GM12878 (cell line): ENCODE measurements at regions not wholly inside any gene's neighbourhood (a gene's known extent, or its start where the extent isn't known, plus 50 kb on each side); places are given as distances from the start of the nearest gene placed in this dataset.
A peak's percentile ranks its signal among the peaks of the same experiment; 100 is the strongest.

Experiments
- BHLHE40 ChIP-seq, 2 experiments: fragments of 450-650 bp in 1 of 2; IDR thresholded peaks; 2 replicates each; pipeline ENCODE4 v1.6.1; 2011 to 2017; ENCODE audit warnings: low read depth in 2 of 2, borderline replicate concordance in 1 of 2, improper control_type of control experiment in 1 of 2, low read length in 1 of 2, mild to moderate bottlenecking in 1 of 2
- BMI1 ChIP-seq: fragments of 450-650 bp; IDR thresholded peaks from 2 replicates; pipeline ENCODE4 v1.6.1; 2016; ENCODE audit warnings: mild to moderate bottlenecking, moderate library complexity, borderline replicate concordance
- CBFB ChIP-seq: IDR thresholded peaks from 2 replicates; pipeline ENCODE4 v1.6.1; 2016; ENCODE audit warnings: antibody characterized with exemption, low read depth
- CEBPZ ChIP-seq: fragments of 150-350 bp; IDR thresholded peaks from 2 replicates; pipeline ENCODE4 v1.6.1; 2016; ENCODE audit warnings: low read depth, low read length
- CHD2 ChIP-seq: IDR thresholded peaks from 2 replicates; pipeline ENCODE4 v1.6.1; 2011; ENCODE audit warnings: low read depth, low read length, improper control_type of control experiment, borderline replicate concordance
- DPF2 ChIP-seq: fragments of 450-650 bp; IDR thresholded peaks from 2 replicates; pipeline ENCODE4 v1.6.1; 2017; ENCODE audit warnings: mild to moderate bottlenecking
- EP300 ChIP-seq, 2 experiments: fragments of 150-350 bp in 1 of 2; IDR thresholded peaks; 2 replicates each; pipeline ENCODE4 v1.6.1; 2011 to 2012; ENCODE audit warnings: low read depth in 2 of 2, low read length in 2 of 2, borderline replicate concordance in 1 of 2, improper control_type of control experiment in 1 of 2, inconsistent platforms in 1 of 2; ENCODE audit not compliant: control insufficient read depth in 1 of 2
- ETV6 ChIP-seq, 2 experiments: fragments of 450-650 bp in 1 of 2; IDR thresholded peaks in 1 of 2; conservative IDR thresholded peaks in 1 of 2; 2 replicates each; pipeline ENCODE4 v1.6.1; 2014; ENCODE audit warnings: antibody characterized with exemption in 1 of 2, borderline replicate concordance in 1 of 2, low read depth in 1 of 2, mild to moderate bottlenecking in 1 of 2, moderate library complexity in 1 of 2
- EZH2 ChIP-seq: IDR thresholded peaks from 2 replicates; pipeline ENCODE4 v1.6.1; 2012; ENCODE audit warnings: low read depth, mild to moderate bottlenecking, control low read depth, inconsistent platforms, low read length, borderline replicate concordance; ENCODE audit not compliant: control insufficient read depth
- FOXK2 ChIP-seq: fragments of 450-650 bp; IDR thresholded peaks from 2 replicates; pipeline ENCODE4 v1.6.1; 2017; ENCODE audit warnings: mild to moderate bottlenecking, moderate library complexity
- GABPA ChIP-seq: IDR thresholded peaks from 2 replicates; pipeline ENCODE4 v1.6.1; 2014; ENCODE audit warnings: antibody characterized with exemption, low read depth, mild to moderate bottlenecking, inconsistent platforms
- IKZF1 ChIP-seq: fragments of 450-650 bp; conservative IDR thresholded peaks from 2 replicates; pipeline ENCODE4 v1.6.1; 2017; ENCODE audit warnings: antibody characterized with exemption, mild to moderate bottlenecking
- KAT2A ChIP-seq: conservative IDR thresholded peaks from 2 replicates; pipeline ENCODE4 v1.6.1; 2011; ENCODE audit warnings: low read depth, low read length; ENCODE audit not compliant: control insufficient read depth
- MTA2 ChIP-seq: fragments of 450-650 bp; IDR thresholded peaks from 2 replicates; pipeline ENCODE4 v1.6.1; 2016; ENCODE audit warnings: low read depth, mild to moderate bottlenecking, moderate library complexity
- MXI1 ChIP-seq: fragments of 150-350 bp; IDR thresholded peaks from 2 replicates; pipeline ENCODE4 v1.6.1; 2011; ENCODE audit warnings: low read depth, mild to moderate bottlenecking, inconsistent platforms, low read length, improper control_type of control experiment
- NFIC ChIP-seq: IDR thresholded peaks from 2 replicates; pipeline ENCODE4 v1.6.1; 2012; ENCODE audit warnings: low read depth, mild to moderate bottlenecking, inconsistent platforms, low read length, moderate library complexity
- PAX5 ChIP-seq: IDR thresholded peaks from 2 replicates; pipeline ENCODE4 v1.6.1; 2011; ENCODE audit warnings: low read depth, low read length, borderline replicate concordance
- POLR2AphosphoS5 ChIP-seq: IDR thresholded peaks from 2 replicates; pipeline ENCODE4 v1.6.1; 2011; ENCODE audit warnings: mild to moderate bottlenecking, low read length, inconsistent platforms
- RUNX3 ChIP-seq: IDR thresholded peaks from 2 replicates; pipeline ENCODE4 v1.6.1; 2012; ENCODE audit warnings: low read length, inconsistent platforms
- SIX5 ChIP-seq: IDR thresholded peaks from 2 replicates; pipeline ENCODE4 v1.6.1; 2011; ENCODE audit warnings: mild to moderate bottlenecking, low read depth, low read length, moderate library complexity; ENCODE audit not compliant: severe bottlenecking
- SMC3 ChIP-seq: IDR thresholded peaks from 2 replicates; pipeline ENCODE4 v1.6.1; 2011; ENCODE audit warnings: low read length, improper control_type of control experiment, borderline replicate concordance
- SRF ChIP-seq, 2 experiments: IDR thresholded peaks; 2 replicates each; pipeline ENCODE4 v1.6.1; 2011; ENCODE audit warnings: low read depth in 2 of 2, low read length in 2 of 2, mild to moderate bottlenecking in 1 of 2, moderate library complexity in 1 of 2
- TARDBP ChIP-seq: IDR thresholded peaks from 2 replicates; pipeline ENCODE4 v1.6.1; 2016; ENCODE audit warnings: borderline replicate concordance
- TBL1XR1 ChIP-seq: IDR thresholded peaks from 2 replicates; pipeline ENCODE4 v1.6.1; 2012; ENCODE audit warnings: low read depth, low read length, improper control_type of control experiment
- ZBTB40 ChIP-seq: fragments of 450-650 bp; IDR thresholded peaks from 2 replicates; pipeline ENCODE4 v1.6.1; 2016; ENCODE audit warnings: mild to moderate bottlenecking, moderate library complexity, borderline replicate concordance
- ZNF217 ChIP-seq: fragments of 450-650 bp; IDR thresholded peaks from 2 replicates; pipeline ENCODE4 v1.6.1; 2017; ENCODE audit warnings: antibody characterized with exemption, mild to moderate bottlenecking

GRCh38 chr14:84036840-84037239, 1493.1 kb upstream of the FLRT2 start (continued):
- TF ChIP-seq ETV6 (conservative IDR thresholded peaks at IDR 0.05 in 1 of 2, IDR thresholded peaks at IDR 0.05 in 1 of 2; ENCODE audit: borderline replicate concordance in 1 of 2, low read depth in 1 of 2) (peak in 1 of 2 experiments; percentile 72; a peak in 2 of 4 replicates), CHD2 (no peak), SMC3 (no peak), IKZF1 (peak; percentile 94), GABPA (no peak), MTA2 (peak; percentile 87), TARDBP (no peak), EP300 (IDR thresholded peaks at IDR 0.05; ENCODE audit: borderline replicate concordance in 1 of 2, control insufficient read depth in 1 of 2, low read depth in 2 of 2, low read length in 2 of 2) (peak; percentile 30 to 57; a peak in 2 of 4 replicates), RUNX3 (peak; percentile 70), KAT2A (no peak), FOXK2 (no peak), CBFB (no peak), TBL1XR1 (no peak), CEBPZ (no peak), EZH2 (no peak), SRF (IDR thresholded peaks at IDR 0.05; ENCODE audit: low read depth in 2 of 2, low read length in 2 of 2) (no peak), MXI1 (no peak), ZNF217 (peak; percentile 71; the same call in 1 of the 2 replicates), NFIC (no peak), SIX5 (no peak), POLR2AphosphoS5 (no peak), ZBTB40 (no peak), BMI1 (peak; percentile 51; the same call in 1 of the 2 replicates), PAX5 (no peak), DPF2 (peak; percentile 92), BHLHE40 (IDR thresholded peaks at IDR 0.05; ENCODE audit: borderline replicate concordance in 1 of 2, low read depth in 2 of 2, low read length in 1 of 2) (peak; percentile 9 to 52; a peak in 3 of 4 replicates)
